ENCODE measurements at regions not wholly inside any gene's neighbourhood (a gene's known extent, or its start where the extent isn't known, plus 50 kb on each side); places are given as distances from the start of the nearest gene placed in this dataset.
"Not testable (repeated sequence)": the region's sequence is repeated elsewhere in the genome, so short reads cannot be mapped to it uniquely, and the experiment has no call there.

- DNase-seq (ENCODE audit: low read depth in 2 of 2), result no peak
Observed at GRCh38 chr4:99763635-99764101, 53.0 kb upstream of the DAPP1 start.

- DNase-seq (ENCODE audit: low read depth in 2 of 2), result no peak
Observed at GRCh38 chr4:99762728-99763127, 53.9 kb upstream of the DAPP1 start.

GRCh38 chr4:99759988-99760387 lies 56.6 kb upstream of the DAPP1 start:
- no peak for DNase-seq (ENCODE audit: low read depth in 2 of 2)

- no peak for DNase-seq (ENCODE audit: low read depth in 2 of 2)
Observed at GRCh38 chr4:99759346-99759984, 57.2 kb upstream of the DAPP1 start.

- DNase-seq (ENCODE audit: low read depth in 2 of 2), result no peak
Observed at GRCh38 chr4:99755223-99755944, 61.2 kb upstream of the DAPP1 start.

- DNase-seq (ENCODE audit: low read depth in 2 of 2), result no peak
Observed at GRCh38 chr4:99754756-99755155, 61.9 kb upstream of the DAPP1 start.

GRCh38 chr4:99753931-99754330 lies 62.7 kb upstream of the DAPP1 start:
- no peak for DNase-seq (ENCODE audit: low read depth in 2 of 2)

GRCh38 chr4:99749445-99750391 lies 66.9 kb upstream of the DAPP1 start:
- DNase-seq (ENCODE audit: low read depth in 2 of 2), result no peak

- DNase-seq (ENCODE audit: low read depth in 2 of 2), result no peak
Observed at GRCh38 chr4:99746443-99746842, 70.2 kb upstream of the DAPP1 start.

- DNase-seq (ENCODE audit: low read depth in 2 of 2), result no peak
Observed at GRCh38 chr4:99736846-99737245, 79.2 kb upstream of the C4orf54 start.

GRCh38 chr4:99735822-99736221 lies 78.2 kb upstream of the C4orf54 start:
- DNase-seq (ENCODE audit: low read depth in 2 of 2), result no peak

GRCh38 chr4:99734583-99735322 lies 77.1 kb upstream of the C4orf54 start:
- no peak for DNase-seq (ENCODE audit: low read depth in 2 of 2)

GRCh38 chr4:99733455-99733854 lies 75.8 kb upstream of the C4orf54 start:
- not testable (repeated sequence) for DNase-seq (ENCODE audit: low read depth in 2 of 2)

GRCh38 chr4:99729186-99729585 lies 71.6 kb upstream of the C4orf54 start:
- DNase-seq (ENCODE audit: low read depth in 2 of 2), result no peak

- DNase-seq (ENCODE audit: low read depth in 2 of 2), result no peak
Observed at GRCh38 chr4:99724067-99724466, 66.4 kb upstream of the C4orf54 start.

GRCh38 chr4:99723612-99724011 lies 66.0 kb upstream of the C4orf54 start:
- peak in 1 of 2 donors; percentile 8 for DNase-seq (ENCODE audit: low read depth in 2 of 2)

- DNase-seq (ENCODE audit: low read depth in 2 of 2), result no peak
Observed at GRCh38 chr4:99722725-99723124, 65.1 kb upstream of the C4orf54 start.

GRCh38 chr4:99722006-99722405 lies 64.4 kb upstream of the C4orf54 start:
- DNase-seq (ENCODE audit: low read depth in 2 of 2), result no peak

GRCh38 chr4:99720206-99720605 lies 62.6 kb upstream of the C4orf54 start:
- DNase-seq (ENCODE audit: low read depth in 2 of 2), result no peak

GRCh38 chr4:99716996-99717395 lies 59.4 kb upstream of the C4orf54 start:
- DNase-seq (ENCODE audit: low read depth in 2 of 2), result no peak

- no peak for DNase-seq (ENCODE audit: low read depth in 2 of 2)
Observed at GRCh38 chr4:99715286-99715685, 57.7 kb upstream of the C4orf54 start.

GRCh38 chr4:99714179-99714578 lies 56.6 kb upstream of the C4orf54 start:
- DNase-seq (ENCODE audit: low read depth in 2 of 2), result no peak
